ENCODE measurements at regions not wholly inside any gene's neighbourhood (a gene's known extent, or its start where the extent isn't known, plus 50 kb on each side); places are given as distances from the start of the nearest gene placed in this dataset.

GRCh38 chr15:85306946-85307686, 73.3 kb upstream of the AKAP13 start:
- no peak for DNase-seq (ENCODE audit: low read depth)
- no peak for TF ChIP-seq CTCF (IDR thresholded peaks at IDR 0.05; ENCODE audit: low read depth, low read length, missing control alignments)
- H3K4me3 ChIP-seq (ENCODE audit: low read depth, low read length): no peak overlapping the region
- in situ Hi-C loops (cut with HindIII; ENCODE audit: low sequenced_read_pairs): no loop called here

- TF ChIP-seq CTCF (IDR thresholded peaks at IDR 0.05; ENCODE audit: low read depth, low read length, missing control alignments): no peak
- DNase-seq (ENCODE audit: low read depth): no peak
- in situ Hi-C loops (cut with HindIII; ENCODE audit: low sequenced_read_pairs): no loop called here
- H3K4me3 ChIP-seq (ENCODE audit: low read depth, low read length): no peak overlapping the region
Observed at GRCh38 chr15:85307687-85308045, 72.7 kb upstream of the AKAP13 start.

- TF ChIP-seq CTCF (IDR thresholded peaks at IDR 0.05; ENCODE audit: low read depth, low read length, missing control alignments): no peak
- in situ Hi-C loops (cut with HindIII; ENCODE audit: low sequenced_read_pairs): no loop called here
- H3K4me3 ChIP-seq (ENCODE audit: low read depth, low read length): no peak overlapping the region
- no peak for DNase-seq (ENCODE audit: low read depth)
Observed at GRCh38 chr15:85311647-85312046, 68.8 kb upstream of the AKAP13 start.

- DNase-seq (ENCODE audit: low read depth): no peak
- in situ Hi-C loops (cut with HindIII; ENCODE audit: low sequenced_read_pairs): no loop called here
- no peak overlapping the region for H3K4me3 ChIP-seq (ENCODE audit: low read depth, low read length)
- TF ChIP-seq CTCF (IDR thresholded peaks at IDR 0.05; ENCODE audit: low read depth, low read length, missing control alignments): no peak
Observed at GRCh38 chr15:85312486-85312885, 67.9 kb upstream of the AKAP13 start.

GRCh38 chr15:85312929-85313331, 67.5 kb upstream of the AKAP13 start:
- DNase-seq (ENCODE audit: low read depth): peak; percentile 77
- peak; percentile 58 for TF ChIP-seq CTCF (IDR thresholded peaks at IDR 0.05; ENCODE audit: low read depth, low read length, missing control alignments)
- in situ Hi-C loops (cut with HindIII; ENCODE audit: low sequenced_read_pairs): no loop called here
- H3K4me3 ChIP-seq (ENCODE audit: low read depth, low read length): no peak overlapping the region

- in situ Hi-C loops (cut with HindIII; ENCODE audit: low sequenced_read_pairs): no loop called here
- no peak for DNase-seq (ENCODE audit: low read depth)
- H3K4me3 ChIP-seq (ENCODE audit: low read depth, low read length): no peak overlapping the region
- no peak for TF ChIP-seq CTCF (IDR thresholded peaks at IDR 0.05; ENCODE audit: low read depth, low read length, missing control alignments)
Observed at GRCh38 chr15:85313339-85313738, 67.1 kb upstream of the AKAP13 start.
